NT2/D1 (cell line): ENCODE measurements at regions not wholly inside any gene's neighbourhood (a gene's known extent, or its start where the extent isn't known, plus 50 kb on each side); places are given as distances from the start of the nearest gene placed in this dataset.

ENCODE experiments used
- DNase-seq: peaks from one replicate; pipeline ENCODE4 v3.0.0-alpha.2; 2011; ENCODE audit warnings: low read depth, low spot score
- H3K27me3 ChIP-seq: 2 replicates; pipeline ENCODE4 v1.6.0; 2011; ENCODE audit warnings: mild to moderate bottlenecking; ENCODE audit not compliant: insufficient read length, insufficient read depth
- H3K36me3 ChIP-seq: 2 replicates; pipeline ENCODE4 v1.6.1; 2011; ENCODE audit warnings: mild to moderate bottlenecking, low read length, mixed read lengths; ENCODE audit not compliant: insufficient read depth, insufficient read length
- H3K4me1 ChIP-seq: 2 replicates; pipeline ENCODE4 v1.5.1; 2011; ENCODE audit not compliant: insufficient read depth, insufficient read length
- H3K4me3 ChIP-seq: 2 replicates; pipeline ENCODE4 v1.5.1; 2011; ENCODE audit warnings: low read depth; ENCODE audit not compliant: insufficient read length
- H3K9ac ChIP-seq: 2 replicates; pipeline ENCODE4 v1.6.0; 2011; ENCODE audit warnings: low read depth; ENCODE audit not compliant: insufficient read length
- H3K9me3 ChIP-seq: 2 replicates; pipeline ENCODE4 v1.5.1; 2011; ENCODE audit warnings: mild to moderate bottlenecking, low read length; ENCODE audit not compliant: insufficient read depth
- SUZ12 ChIP-seq: IDR thresholded peaks from 2 replicates; pipeline ENCODE4 v1.6.1; 2011; ENCODE audit not compliant: insufficient read length, insufficient read depth; ENCODE audit errors: extremely low read depth
- YY1 ChIP-seq: IDR thresholded peaks from 2 replicates; pipeline ENCODE4 v1.6.1; 2011; ENCODE audit not compliant: insufficient read length, insufficient read depth
- ZNF274 ChIP-seq: IDR thresholded peaks from 2 replicates; pipeline ENCODE4 v1.6.1; 2011; ENCODE audit warnings: mild to moderate bottlenecking, low read depth, low read length

- no peak for DNase-seq
- Histone ChIP-seq H3K9ac (no peak overlapping the region), H3K9me3 (no peaks in the 10 kb centered on the region), H3K27me3 (no peaks in the 10 kb centered on the region), H3K4me3 (no peak overlapping the region), H3K4me1 (peaks cover 5% of the 10 kb centered on the region), H3K36me3 (no peaks in the 10 kb centered on the region)
- TF ChIP-seq YY1 (no peak), ZNF274 (no peak), SUZ12 (no peak)
Observed at GRCh38 chr20:17832236-17832915, 132.6 kb downstream of the BANF2 start.

DNA sequence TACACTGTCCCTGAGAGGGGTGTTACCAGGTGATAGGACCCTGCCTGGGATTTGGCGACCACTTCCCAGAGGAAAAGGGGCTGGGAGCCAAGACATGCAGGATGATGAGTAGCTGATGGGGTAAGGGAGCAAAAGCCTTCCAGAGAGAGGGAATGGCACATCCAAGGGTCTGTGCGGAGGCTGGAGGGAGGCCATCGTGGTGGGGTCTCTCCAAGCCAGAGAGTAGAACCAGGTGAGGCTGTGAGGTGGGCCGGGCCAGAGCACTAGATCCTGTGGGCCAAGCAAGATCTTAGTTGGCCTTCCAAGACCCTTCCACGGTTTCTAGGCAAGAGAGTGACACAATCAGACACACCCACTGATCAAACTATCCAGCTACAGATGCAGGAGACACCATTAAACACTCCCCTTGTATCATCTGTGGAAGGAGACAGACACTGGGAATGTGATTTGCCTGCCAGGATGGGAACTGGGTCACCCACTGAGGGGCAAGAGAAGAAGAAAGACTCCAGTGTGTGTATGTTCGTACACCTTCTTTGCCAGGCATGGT, 128.9 kb downstream of the BANF2 start:
- no peaks in the 10 kb centered on the region for H3K36me3 ChIP-seq
- no peak overlapping the region for H3K4me3 ChIP-seq
- TF ChIP-seq ZNF274: no peak
- DNase-seq: no peak
- H3K4me1 ChIP-seq: peaks cover 6% of the 10 kb centered on the region
- no peaks in the 10 kb centered on the region for H3K27me3 ChIP-seq
- H3K9ac ChIP-seq: no peak overlapping the region
- H3K9me3 ChIP-seq: no peaks in the 10 kb centered on the region

GRCh38 chr20:17827759-17828559, 128.2 kb downstream of the BANF2 start:
- Histone ChIP-seq H3K4me1 (peaks cover 8% of the 10 kb centered on the region), H3K27me3 (no peaks in the 10 kb centered on the region), H3K4me3 (no peak overlapping the region), H3K36me3 (no peaks in the 10 kb centered on the region), H3K9me3 (no peaks in the 10 kb centered on the region), H3K9ac (no peak overlapping the region)
- TF ChIP-seq ZNF274 (no peak), SUZ12 (no peak), YY1 (no peak)
- DNase-seq: no peak

DNA sequence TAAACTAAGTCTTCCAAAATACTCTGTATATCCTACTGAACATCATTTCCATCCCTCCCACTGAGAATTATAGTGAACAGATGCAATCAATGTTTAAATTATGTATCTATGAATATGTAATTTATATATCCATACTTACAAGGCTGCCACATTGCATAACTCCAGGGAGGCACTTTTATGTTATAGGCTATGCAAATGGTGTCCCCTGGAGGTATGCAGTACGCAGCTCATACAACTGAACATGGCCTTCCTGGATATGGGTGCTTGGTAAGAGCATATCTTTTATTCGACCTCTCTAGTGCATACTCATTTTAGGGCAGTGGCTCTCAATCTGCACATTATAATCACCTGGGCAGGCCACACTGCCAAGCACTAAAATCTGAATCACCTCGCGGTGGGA, 127.3 kb downstream of the BANF2 start:
- no peak for DNase-seq
- H3K9ac ChIP-seq: no peak overlapping the region
- H3K36me3 ChIP-seq: no peaks in the 10 kb centered on the region
- H3K4me3 ChIP-seq: no peak overlapping the region
- TF ChIP-seq YY1 (no peak), ZNF274 (no peak), SUZ12 (no peak)
- no peaks in the 10 kb centered on the region for H3K9me3 ChIP-seq
- no peaks in the 10 kb centered on the region for H3K27me3 ChIP-seq
- H3K4me1 ChIP-seq: peaks cover 8% of the 10 kb centered on the region

GRCh38 chr20:17825960-17826843, 126.4 kb downstream of the BANF2 start:
- Histone ChIP-seq H3K36me3 (no peaks in the 10 kb centered on the region), H3K9me3 (no peaks in the 10 kb centered on the region), H3K27me3 (no peaks in the 10 kb centered on the region), H3K9ac (no peak overlapping the region), H3K4me1 (peaks cover 8% of the 10 kb centered on the region), H3K4me3 (no peak overlapping the region)
- DNase-seq: no peak
- TF ChIP-seq ZNF274: no peak
- TF ChIP-seq SUZ12: no peak
- TF ChIP-seq YY1: no peak

- no peak for DNase-seq
- Histone ChIP-seq H3K36me3 (no peaks in the 10 kb centered on the region), H3K4me1 (peaks cover 8% of the 10 kb centered on the region), H3K9ac (no peak overlapping the region), H3K9me3 (no peaks in the 10 kb centered on the region), H3K4me3 (no peak overlapping the region), H3K27me3 (no peaks in the 10 kb centered on the region)
- TF ChIP-seq SUZ12 (no peak), YY1 (no peak)
Observed at GRCh38 chr20:17825252-17825959, 125.6 kb downstream of the BANF2 start.
